Mucosa of descending colon (tissue), 3 donors: ENCODE measurements at regions not wholly inside any gene's neighbourhood (a gene's known extent, or its start where the extent isn't known, plus 50 kb on each side); places are given as distances from the start of the nearest gene placed in this dataset.

ENCODE experiments used
- ATAC-seq: fragments of 200-7000 bp; cut with Tn5 transposase; one replicate; pipeline ENCODE4 v1.9.1; 2020; ENCODE audit warnings: mild to moderate bottlenecking, moderate library complexity
- DNase-seq, 3 donors: peaks; one replicate each; pipeline ENCODE4 v3.0.0-alpha.2; 2020
- H3K36me3 ChIP-seq: fragments of 200-600 bp; one replicate; pipeline ENCODE4 v1.8.0; 2021; ENCODE audit warnings: low read depth, mild to moderate bottlenecking
- H3K4me1 ChIP-seq: fragments of 200-600 bp; one replicate; pipeline ENCODE4 v1.8.0; 2021; ENCODE audit warnings: low read depth, mild to moderate bottlenecking
- H3K4me3 ChIP-seq: fragments of 200-600 bp; one replicate; pipeline ENCODE4 v1.8.0; 2021; ENCODE audit warnings: mild to moderate bottlenecking
- H3K9me3 ChIP-seq: fragments of 200-600 bp; one replicate; pipeline ENCODE4 v1.8.0; 2021; ENCODE audit warnings: mild to moderate bottlenecking
- CTCF ChIP-seq: fragments of 200-600 bp; IDR thresholded peaks from one replicate; pipeline ENCODE4 v1.8.0; 2022; ENCODE audit warnings: antibody characterized with exemption, mild to moderate bottlenecking
- intact Hi-C, 2 donors: fragments of 100-400 bp; cut with DNase I in 1 of 2; cut with micrococcal nuclease in 1 of 2; formaldehyde crosslinking; loops; one replicate each; pipeline versions ENCODE4 v1.11.0 to v1.11.1; 2022; cut with DNase I, micrococcal nuclease
- donor health status: DM: no; HTN: no; CAD: no; lungs with moderate emphysema.
- donor health status: DM: no; HTN: no; CAD: no.
- donor health status: DM: no; HTN: yes; CAD: no.

GRCh38 chr17:77508047-77508715 lies 367.4 kb downstream of the SEC14L1 start:
- no peaks in the 10 kb centered on the region for H3K9me3 ChIP-seq
- DNase-seq (no peak), ATAC-seq (no peak)
- H3K4me3 ChIP-seq, result no peak overlapping the region
- intact Hi-C loops, result no loop called here
- no peaks in the 10 kb centered on the region for H3K4me1 ChIP-seq
- no peak for TF ChIP-seq CTCF
- no peaks in the 10 kb centered on the region for H3K36me3 ChIP-seq

- Histone ChIP-seq H3K9me3 (no peaks in the 10 kb centered on the region), H3K36me3 (no peaks in the 10 kb centered on the region), H3K4me1 (no peaks in the 10 kb centered on the region), H3K4me3 (no peak overlapping the region)
- DNase-seq (no peak), ATAC-seq (no peak)
- TF ChIP-seq CTCF, result no peak
- intact Hi-C loops, result no loop called here
These were observed 368.3 kb downstream of the SEC14L1 start for GRCh38 chr17:77509089-77509488.

GRCh38 chr17:77509599-77509998 lies 368.8 kb downstream of the SEC14L1 start:
- no peaks in the 10 kb centered on the region for H3K36me3 ChIP-seq
- no peak for ATAC-seq
- no peak overlapping the region for H3K4me3 ChIP-seq
- DNase-seq, result no peak
- H3K4me1 ChIP-seq, result no peaks in the 10 kb centered on the region
- TF ChIP-seq CTCF, result no peak
- intact Hi-C loops, result no loop called here
- no peaks in the 10 kb centered on the region for H3K9me3 ChIP-seq

GRCh38 chr17:77510133-77510796 lies 369.5 kb downstream of the SEC14L1 start:
- TF ChIP-seq CTCF, result no peak
- Histone ChIP-seq H3K4me3 (no peak overlapping the region), H3K9me3 (no peaks in the 10 kb centered on the region), H3K4me1 (no peaks in the 10 kb centered on the region), H3K36me3 (no peaks in the 10 kb centered on the region)
- intact Hi-C loops, result no loop called here
- DNase-seq (no peak), ATAC-seq (no peak)

GRCh38 chr17:77511514-77512061 lies 370.8 kb downstream of the SEC14L1 start:
- intact Hi-C loops, result no loop called here

More at GRCh38 chr17:77511514-77512061, 370.8 kb downstream of the SEC14L1 start:
- no peak overlapping the region for H3K4me3 ChIP-seq
- H3K4me1 ChIP-seq, result no peaks in the 10 kb centered on the region
- H3K9me3 ChIP-seq, result no peaks in the 10 kb centered on the region
- no peaks in the 10 kb centered on the region for H3K36me3 ChIP-seq
- ATAC-seq (no peak), DNase-seq (no peak)
- TF ChIP-seq CTCF, result no peak
